Right lobe of liver (tissue), 6 donors: ENCODE measurements at regions not wholly inside any gene's neighbourhood (a gene's known extent, or its start where the extent isn't known, plus 50 kb on each side); places are given as distances from the start of the nearest gene placed in this dataset.

Experiments
- ATAC-seq, 4 donors: fragments of 200-7000 bp; cut with Tn5 transposase; one replicate each; pipeline ENCODE4 v1.9.1; 2020; ENCODE audit warnings: mild to moderate bottlenecking in 4 of 4, moderate library complexity in 4 of 4
- DNase-seq, 3 donors: peaks; one replicate each; pipeline ENCODE4 v3.0.0-alpha.2; 2020
- H3K27ac ChIP-seq, 3 donors: fragments of 200-600 bp; one replicate each; pipeline ENCODE4 v1.8.0; 2022
- H3K27me3 ChIP-seq, 2 donors: fragments of 200-600 bp; one replicate each; pipeline ENCODE4 v1.8.0; 2022
- H3K36me3 ChIP-seq, 4 donors: fragments of 200-600 bp; sonication (generic) in 1 of 4; one replicate each; pipeline versions ENCODE4 v1.5.1 to v1.8.0; 2017 to 2022; ENCODE audit warnings: control low read depth in 1 of 4
- H3K4me1 ChIP-seq, 4 donors: fragments of 200-600 bp; sonication (generic) in 1 of 4; one replicate each; pipeline versions ENCODE4 v1.5.1 to v1.8.0; 2017 to 2022; ENCODE audit warnings: control low read depth in 1 of 4
- H3K4me3 ChIP-seq, 3 donors: fragments of 200-600 bp; one replicate each; pipeline ENCODE4 v1.8.0; 2022
- H3K9me3 ChIP-seq, 4 donors: fragments of 200-600 bp; sonication (generic) in 1 of 4; one replicate each; pipeline versions ENCODE4 v1.5.1 to v1.8.0; 2017 to 2022; ENCODE audit warnings: control low read depth in 1 of 4
- CTCF ChIP-seq, 4 donors: fragments of 200-600 bp in 3 of 4; fragments of 450-650 bp in 1 of 4; IDR thresholded peaks; one replicate each; pipeline versions ENCODE4 v1.5.1 to v1.8.0; 2016 to 2022; ENCODE audit warnings: antibody characterized with exemption in 4 of 4, mild to moderate bottlenecking in 2 of 4
- POLR2A ChIP-seq: fragments of 450-650 bp; IDR thresholded peaks from one replicate; pipeline ENCODE4 v1.6.1; 2017; ENCODE audit warnings: antibody characterized with exemption, mild to moderate bottlenecking
- WGBS: methylation state at CpG from one replicate; pipeline ENCODE4 v1.1.6; 2018; ENCODE audit warnings: low coverage, low lambda C conversion rate; ENCODE audit not compliant: insufficient coverage; ENCODE audit errors: missing lambda C conversion rate; 5-methylcytosine and 5-hydroxymethylcytosine counted together
- intact Hi-C, 2 donors: fragments of 100-400 bp; cut with DNase I; formaldehyde crosslinking; loops; one replicate each; pipeline versions ENCODE4 v1.11.2 to v1.14.1; 2022
- donor health status: DM: no; HTN: yes; CAD: no.
- donor health status: DM: no; HTN: no; CAD: no.
- donor health status: DM: no; HTN: no; CAD: no.
- donor health status: DM: no; HTN: yes; CAD: no.
- donor health status: DM: no; HTN: yes; CAD: no.

DNA sequence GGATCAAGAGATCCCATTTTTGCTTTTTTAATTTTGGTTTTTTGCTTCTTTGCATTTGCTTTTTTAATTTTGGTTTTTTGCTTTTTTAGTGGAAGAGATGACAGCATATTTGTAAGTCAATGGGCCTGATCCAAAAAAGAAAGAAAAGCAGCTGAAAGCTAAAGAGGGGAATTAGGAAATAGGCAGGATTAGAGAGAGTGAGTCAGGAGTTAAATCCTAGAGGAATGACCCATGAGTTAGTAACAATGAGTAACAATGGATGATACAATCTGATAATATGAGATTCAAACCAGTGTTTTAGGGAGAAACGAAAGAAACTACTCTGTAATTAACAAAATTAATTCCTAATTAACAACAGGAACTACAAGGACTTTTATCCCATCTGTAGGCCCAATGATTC, 111.2 kb upstream of the SGCG start:
- intact Hi-C loops: no loop called here
- ATAC-seq (no peak), DNase-seq (no peak)
- Histone ChIP-seq H3K4me1 (no peaks in the 10 kb centered on the region), H3K4me3 (no peak overlapping the region), H3K27ac (no peak overlapping the region), H3K36me3 (no peaks in the 10 kb centered on the region), H3K27me3 (no peaks in the 10 kb centered on the region), H3K9me3 (no peaks in the 10 kb centered on the region)
- 47% methylated on average over 1 of the region's 1 CpG for WGBS
- TF ChIP-seq CTCF (IDR thresholded peaks at IDR 0.05): no peak
- TF ChIP-seq POLR2A: no peak

- Histone ChIP-seq H3K4me3 (no peak overlapping the region), H3K4me1 (no peaks in the 10 kb centered on the region), H3K9me3 (no peaks in the 10 kb centered on the region), H3K27me3 (no peaks in the 10 kb centered on the region), H3K27ac (no peak overlapping the region), H3K36me3 (no peaks in the 10 kb centered on the region)
- intact Hi-C loops: no loop called here
- TF ChIP-seq CTCF (IDR thresholded peaks at IDR 0.05) (no peak), POLR2A (no peak)
- DNase-seq: no peak
- WGBS: 23% methylated on average over 4 of the region's 5 CpGs
- ATAC-seq: peak in 2 of 4 donors; percentile 36 to 50
These were observed 106.5 kb upstream of the SGCG start for GRCh38 chr13:23074075-23074828.

DNA sequence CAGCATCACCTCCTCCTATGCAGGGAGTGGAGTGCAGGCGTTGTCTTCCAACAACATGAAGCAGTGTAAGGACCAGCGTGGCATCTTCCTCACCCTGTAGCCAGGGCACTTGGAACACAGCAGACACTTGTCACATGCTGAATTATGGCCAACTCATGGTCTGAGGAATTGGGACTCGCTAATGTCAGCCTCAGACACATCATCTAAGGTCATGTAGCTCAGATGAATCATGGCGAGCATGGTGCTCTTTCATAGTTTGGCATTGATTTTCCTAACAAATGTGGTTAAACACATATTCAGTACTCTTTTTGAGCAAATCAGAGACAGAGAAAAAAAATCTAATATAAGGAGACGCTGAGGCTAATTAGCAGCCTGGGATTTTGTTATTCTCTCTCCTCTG, 99.6 kb upstream of the SGCG start:
- Histone ChIP-seq H3K4me1 (no peaks in the 10 kb centered on the region), H3K27me3 (no peaks in the 10 kb centered on the region), H3K27ac (no peak overlapping the region), H3K36me3 (no peaks in the 10 kb centered on the region), H3K4me3 (no peak overlapping the region), H3K9me3 (no peaks in the 10 kb centered on the region)
- TF ChIP-seq POLR2A (no peak), CTCF (IDR thresholded peaks at IDR 0.05) (no peak)
- ATAC-seq (no peak), DNase-seq (no peak)
- 49% methylated on average over 5 of the region's 5 CpGs for WGBS
- intact Hi-C loops: no loop called here

GRCh38 chr13:23081901-23082300, 98.9 kb upstream of the SGCG start:
- Histone ChIP-seq H3K4me1 (no peaks in the 10 kb centered on the region), H3K27me3 (no peaks in the 10 kb centered on the region), H3K4me3 (no peak overlapping the region), H3K9me3 (no peaks in the 10 kb centered on the region), H3K27ac (no peak overlapping the region), H3K36me3 (no peaks in the 10 kb centered on the region)
- ATAC-seq (no peak), DNase-seq (no peak)
- intact Hi-C loops: no loop called here
- WGBS: 50% methylated on average over 2 of the region's 7 CpGs
- TF ChIP-seq CTCF (IDR thresholded peaks at IDR 0.05): no peak
- no peak for TF ChIP-seq POLR2A
